DMS153 treated with DMSO at 0.1 percent for 48 hours (cell line): ENCODE measurements at regions not wholly inside any gene's neighbourhood (a gene's known extent, or its start where the extent isn't known, plus 50 kb on each side); places are given as distances from the start of the nearest gene placed in this dataset.

Experiments
- DNase-seq: peaks from one replicate; lab custom pipeline; 2025; ENCODE audit not compliant: unreplicated experiment; lab: John Stamatoyannopoulos, UW

DNA sequence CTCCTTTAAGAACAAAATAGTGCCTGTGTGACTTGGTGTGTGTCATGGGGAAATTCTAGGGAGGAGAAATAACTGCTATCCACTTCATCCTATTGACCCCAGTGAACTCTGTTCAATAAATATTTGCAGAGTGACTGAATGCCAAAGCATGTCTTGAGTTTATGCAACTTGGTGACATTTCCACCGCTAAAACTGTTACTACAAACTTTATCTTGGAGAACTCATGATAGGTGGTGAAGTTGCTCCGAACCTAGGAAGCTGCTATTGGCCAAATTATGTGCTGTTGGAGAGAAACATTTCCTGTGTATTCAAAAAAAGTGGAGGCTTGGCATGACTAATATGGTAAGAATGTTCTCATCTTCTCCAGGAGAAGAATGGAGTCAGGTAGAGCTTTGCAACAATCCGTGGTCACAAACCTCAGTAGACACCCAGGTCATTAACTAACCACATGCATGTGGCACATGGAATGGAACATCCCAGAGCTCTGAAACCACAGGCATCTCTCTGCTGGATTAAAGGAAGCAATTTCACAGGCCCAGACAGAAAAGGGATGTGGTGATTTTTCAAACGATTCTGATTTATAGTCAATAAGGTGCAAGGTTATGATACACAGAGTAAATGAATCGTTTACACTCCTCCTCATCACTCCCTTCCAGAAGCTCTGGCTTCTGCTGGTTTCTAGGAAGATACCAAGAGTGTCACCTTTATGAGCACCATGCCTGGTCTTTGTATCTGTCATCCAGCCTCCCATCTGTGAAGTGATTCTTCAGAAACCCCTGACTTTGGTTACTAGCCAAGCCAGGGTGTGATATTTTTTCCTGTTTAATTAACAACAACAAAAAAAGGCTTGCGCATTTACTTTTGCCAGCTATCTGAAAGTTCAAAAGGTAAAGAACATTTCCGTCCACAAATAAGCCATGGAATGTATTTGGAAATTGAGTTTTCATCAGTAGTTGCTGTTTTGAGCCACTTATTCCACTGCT, 361.1 kb downstream of the TGFB2 start:
- no peak for DNase-seq

- DNase-seq = no peak
These were observed 365.9 kb downstream of the TGFB2 start for GRCh38 chr1:218711001-218711400.

DNA sequence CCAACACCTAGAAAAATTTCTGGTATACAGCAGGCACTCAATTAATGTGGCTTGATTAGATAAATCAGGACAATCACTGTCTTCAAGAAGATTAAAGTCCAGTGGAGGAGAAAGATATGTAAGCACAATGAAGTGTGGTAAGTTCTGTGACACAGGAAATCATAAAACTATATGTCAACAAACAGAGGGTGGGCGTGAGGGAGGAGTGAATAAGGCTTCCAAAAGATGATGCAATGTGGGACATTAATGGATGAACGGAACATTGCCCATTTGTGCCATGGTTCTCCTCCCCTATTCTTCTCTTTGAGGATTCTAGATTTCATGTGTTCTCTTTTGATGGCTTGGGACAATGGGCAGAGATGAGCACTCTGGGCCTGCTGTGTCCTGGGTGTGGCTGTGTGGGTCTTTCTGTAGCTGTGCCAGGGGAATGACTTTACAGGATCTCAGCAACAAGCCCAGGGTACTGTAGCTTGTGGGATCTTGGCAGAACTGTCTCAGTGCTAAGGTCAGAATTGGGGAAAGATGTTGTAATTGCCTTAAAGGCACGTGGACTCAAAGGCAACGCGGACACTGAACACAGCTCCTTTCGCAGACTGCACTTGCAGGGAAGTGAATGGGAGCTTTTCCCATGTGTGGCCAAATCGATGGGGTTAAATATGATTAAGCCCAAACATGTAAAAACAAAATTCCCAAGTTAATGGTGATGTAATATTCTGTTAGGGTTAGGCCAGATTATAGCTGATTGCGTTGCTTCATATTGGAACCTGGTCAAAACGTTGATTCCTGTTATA, 366.9 kb downstream of the TGFB2 start:
- no peak for DNase-seq

GRCh38 chr1:218712677-218713076, 367.5 kb downstream of the TGFB2 start:
- no peak for DNase-seq

DNA sequence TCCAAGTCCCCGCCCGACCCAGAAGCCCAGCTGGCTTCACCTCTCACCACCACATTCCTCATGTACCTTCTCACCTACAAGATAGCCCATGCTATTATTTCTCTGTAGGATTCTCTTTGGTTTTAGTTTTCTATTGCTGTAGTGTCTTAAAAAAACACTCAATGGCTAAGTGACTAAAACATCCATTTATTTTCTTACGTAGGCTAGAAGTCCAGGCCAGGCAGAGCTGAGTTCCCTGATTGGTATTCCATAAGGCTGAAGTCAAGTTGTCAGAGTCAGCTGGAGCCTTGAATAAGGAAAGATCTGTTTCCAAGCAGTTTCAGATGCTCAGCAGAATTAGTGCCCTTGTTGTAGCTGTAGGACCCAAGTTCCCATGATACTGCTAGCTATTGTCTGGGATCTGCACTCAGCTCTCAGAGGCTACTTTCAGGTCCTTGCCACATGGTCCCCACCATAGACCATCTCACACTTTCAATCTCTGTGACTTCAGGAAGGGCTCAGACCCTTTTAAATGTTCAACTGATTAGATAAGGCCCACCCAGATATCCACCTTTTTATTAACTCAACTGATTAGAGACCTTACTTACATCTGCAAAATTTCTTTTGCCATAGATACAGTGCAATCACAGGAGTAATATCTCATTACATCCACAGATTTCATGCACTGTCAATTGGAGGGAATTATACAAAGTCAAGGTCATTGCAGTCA, 371.0 kb downstream of the TGFB2 start:
- no peak for DNase-seq

GRCh38 chr1:218717575-218717974, 372.4 kb downstream of the TGFB2 start:
- DNase-seq = no peak

GRCh38 chr1:218718206-218718605, 373.1 kb downstream of the TGFB2 start:
- no peak for DNase-seq

DNA sequence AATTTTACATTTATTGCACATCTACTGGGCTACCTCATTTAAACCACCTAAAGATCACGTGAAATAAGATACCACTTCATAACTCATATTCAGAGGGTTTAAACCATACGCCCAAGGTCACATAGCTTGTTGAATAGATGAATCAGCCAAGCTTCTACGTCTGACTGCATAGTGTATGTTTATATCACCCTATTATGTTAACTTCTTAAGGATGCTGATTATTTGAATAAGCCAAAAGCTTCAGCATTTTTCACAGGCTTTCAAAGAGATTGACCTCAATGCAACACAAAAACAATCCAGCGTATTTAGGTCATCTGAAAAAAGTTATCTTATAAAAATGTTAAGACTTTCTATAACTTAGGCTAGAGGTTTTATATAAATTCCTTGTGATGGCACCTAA, 373.8 kb downstream of the TGFB2 start:
- no peak for DNase-seq

DNA sequence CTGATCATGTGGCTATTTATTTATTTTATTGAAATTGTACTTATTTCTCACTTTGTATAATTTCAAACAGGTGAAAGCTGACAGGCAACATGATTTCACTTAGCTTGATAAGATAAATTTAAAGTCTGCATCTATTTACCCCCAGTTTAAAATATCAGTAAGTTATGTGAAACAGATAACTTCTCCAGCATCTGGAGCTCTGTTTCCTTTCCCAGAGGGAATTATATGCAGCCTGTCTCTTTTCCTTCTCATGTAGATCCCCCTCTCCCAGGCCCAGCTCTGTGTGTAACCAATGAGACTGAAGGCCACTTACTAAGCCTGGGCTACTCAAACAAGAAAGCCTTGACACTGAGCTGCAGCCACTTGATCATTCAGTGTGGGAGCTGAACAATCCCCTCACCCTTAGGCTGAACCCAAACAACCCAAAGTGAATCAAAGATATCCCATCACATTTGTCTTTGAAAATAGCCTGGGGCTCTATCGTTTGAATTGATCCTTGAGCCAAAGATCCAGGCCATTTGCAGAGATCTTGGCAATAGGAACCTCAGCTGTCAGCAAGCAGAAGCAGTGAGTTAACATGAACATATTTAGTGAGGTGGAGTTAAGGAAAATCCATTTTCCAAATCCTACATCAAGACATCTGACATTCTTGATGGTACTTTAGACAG, 383.9 kb downstream of the TGFB2 start:
- DNase-seq = no peak

- DNase-seq = no peak
These were observed 390.4 kb downstream of the TGFB2 start for GRCh38 chr1:218735436-218736032.

- DNase-seq = no peak
These were observed 394.3 kb downstream of the TGFB2 start for GRCh38 chr1:218739426-218739825.

DNA sequence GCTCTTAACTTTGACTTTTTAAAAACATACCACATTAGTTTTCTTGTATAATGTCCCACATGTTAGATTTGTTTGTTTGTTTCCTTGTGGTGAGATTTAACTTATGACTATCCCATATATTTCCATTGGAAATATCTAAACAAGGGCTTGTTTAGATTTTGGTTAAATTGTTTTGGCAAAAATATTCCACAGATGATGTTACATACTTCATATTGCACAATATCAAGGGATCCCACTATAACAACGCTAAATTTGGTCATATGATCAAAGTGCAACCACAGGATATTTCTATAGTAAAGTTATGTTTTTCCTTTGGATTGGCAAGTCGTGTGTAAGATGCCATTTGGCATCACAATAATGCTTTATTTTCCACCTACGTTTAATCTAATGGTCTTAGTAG, 396.7 kb downstream of the TGFB2 start:
- DNase-seq = no peak

GRCh38 chr1:218742467-218743262, 397.5 kb downstream of the TGFB2 start:
- no peak for DNase-seq

- DNase-seq = no peak
These were observed 398.8 kb downstream of the TGFB2 start for GRCh38 chr1:218743861-218744505.

DNA sequence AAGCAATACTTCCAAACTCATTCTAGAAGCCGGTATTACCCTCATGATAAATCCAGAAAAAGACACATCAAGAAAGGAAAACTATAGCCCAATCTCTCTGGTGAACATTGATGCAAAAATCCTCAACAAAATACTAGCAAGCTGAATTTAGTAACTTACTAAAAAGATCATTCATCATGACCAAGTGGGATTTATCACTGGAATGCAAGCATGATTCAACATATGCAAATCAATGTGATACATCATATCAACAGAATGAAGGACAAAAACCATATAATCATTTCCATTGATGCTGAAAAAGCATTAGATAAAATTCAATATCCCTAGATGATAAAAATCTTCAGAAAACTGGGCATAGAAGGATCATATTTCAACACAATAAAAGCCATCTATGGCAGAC, 402.9 kb downstream of the TGFB2 start:
- DNase-seq = no peak

DNA sequence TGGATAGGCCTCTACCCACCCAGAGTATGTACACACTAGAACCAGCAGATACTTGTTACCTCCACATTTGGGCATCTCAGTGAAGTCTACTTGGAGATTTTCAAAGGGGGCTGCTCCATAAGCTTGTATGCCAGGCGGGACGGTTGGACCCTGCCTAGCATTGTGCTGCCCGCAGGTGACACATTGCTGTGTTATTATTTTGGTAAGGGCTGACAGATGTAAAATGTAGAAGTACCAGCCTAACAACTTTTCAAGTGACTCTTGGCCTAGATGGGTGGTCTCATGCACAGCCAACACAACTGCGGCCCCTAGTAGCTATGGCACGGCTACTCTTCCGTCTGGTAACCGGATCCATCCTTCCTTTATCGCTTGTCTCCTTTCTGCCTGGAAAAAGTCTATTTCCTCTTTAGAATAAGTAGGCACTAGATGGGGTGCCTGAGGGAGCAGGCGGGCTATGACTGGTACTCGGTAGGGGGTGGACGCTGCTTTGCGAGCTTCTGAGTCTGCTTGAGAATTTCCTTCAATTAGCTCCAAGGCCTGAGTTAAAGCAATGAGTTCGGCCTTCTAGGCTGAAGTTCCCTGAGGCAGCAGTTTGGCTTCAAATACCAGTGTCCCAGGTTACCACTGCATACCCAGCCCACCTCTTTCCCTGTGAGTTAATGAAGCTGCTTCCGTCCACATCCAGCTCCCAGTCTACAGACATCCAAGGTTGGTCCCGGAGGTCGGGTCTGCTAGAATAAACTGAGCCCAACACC, 405.3 kb downstream of the TGFB2 start:
- DNase-seq = no peak

- no peak for DNase-seq
These were observed 406.2 kb downstream of the TGFB2 start for GRCh38 chr1:218751208-218751948.

GRCh38 chr1:218752126-218752525, 407.0 kb downstream of the TGFB2 start:
- no peak for DNase-seq
